ENCODE measurements at regions not wholly inside any gene's neighbourhood (a gene's known extent, or its start where the extent isn't known, plus 50 kb on each side); places are given as distances from the start of the nearest gene placed in this dataset.

- no peak overlapping the region for H3K27ac ChIP-seq (ENCODE audit: low read depth, low read length, poor library complexity, severe bottlenecking)
- H3K4me3 ChIP-seq (ENCODE audit: low read depth, low read length, poor library complexity, severe bottlenecking) = no peak overlapping the region
- no TSS peak for BruUV-seq (replicated peaks)
- no peaks in the 10 kb centered on the region for H3K36me3 ChIP-seq (ENCODE audit: insufficient read depth, low read length, poor library complexity, severe bottlenecking)
- no peak for DNase-seq (ENCODE audit: low spot score)
- no peaks in the 10 kb centered on the region for H3K9me3 ChIP-seq (ENCODE audit: low read depth, low read length, poor library complexity, severe bottlenecking)
- H3K4me1 ChIP-seq (ENCODE audit: insufficient read depth, low read length, poor library complexity, severe bottlenecking) = peaks cover 11% of the 10 kb centered on the region
- CTCF ChIA-PET = no interaction called here
- TF ChIP-seq EZH2 (IDR thresholded peaks at IDR 0.05; ENCODE audit: borderline replicate concordance, low read depth, low read length, poor library complexity, severe bottlenecking) (no peak), CTCF (conservative IDR thresholded peaks at IDR 0.05; ENCODE audit: low read depth, low read length) (no peak)
- intact Hi-C loops (cut with micrococcal nuclease; ENCODE audit: unreplicated experiment) = no loop called here
- POLR2A ChIA-PET (ENCODE audit: low non-redundant PET) = no interaction called here
- H3K27me3 ChIP-seq (replicated peaks; ENCODE audit: insufficient read depth, low read depth, low read length, poor library complexity) = no peaks in the 10 kb centered on the region
These were observed 131.5 kb upstream of the LDB2 start for GRCh38 chr4:17029964-17030363.

DNA sequence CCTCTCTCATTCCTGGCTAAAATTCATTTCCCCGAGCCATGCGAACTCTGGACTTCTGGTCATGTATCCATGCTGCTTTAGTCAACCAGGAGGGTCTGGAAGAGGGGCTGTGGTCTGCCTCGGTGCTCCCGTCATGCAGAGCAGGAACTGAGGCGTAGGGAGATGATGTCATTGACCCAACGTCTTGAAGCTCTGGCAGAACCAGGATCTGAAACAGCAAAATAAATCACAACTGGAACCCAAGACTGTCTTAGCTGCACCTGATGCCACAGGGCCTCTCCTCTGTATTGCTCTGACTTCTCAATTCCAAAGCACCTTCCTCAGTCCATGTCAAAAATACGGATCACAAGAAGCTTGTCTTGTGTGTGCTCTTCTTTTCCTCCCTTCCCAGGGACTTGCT lies 131.0 kb upstream of the LDB2 start:
- Histone ChIP-seq H3K4me1 (ENCODE audit: insufficient read depth, low read length, poor library complexity, severe bottlenecking) (peaks cover 11% of the 10 kb centered on the region), H3K36me3 (ENCODE audit: insufficient read depth, low read length, poor library complexity, severe bottlenecking) (no peaks in the 10 kb centered on the region), H3K4me3 (ENCODE audit: low read depth, low read length, poor library complexity, severe bottlenecking) (no peak overlapping the region), H3K27ac (ENCODE audit: low read depth, low read length, poor library complexity, severe bottlenecking) (no peak overlapping the region), H3K27me3 (replicated peaks; ENCODE audit: insufficient read depth, low read depth, low read length, poor library complexity) (no peaks in the 10 kb centered on the region), H3K9me3 (ENCODE audit: low read depth, low read length, poor library complexity, severe bottlenecking) (no peaks in the 10 kb centered on the region)
- TF ChIP-seq CTCF (conservative IDR thresholded peaks at IDR 0.05; ENCODE audit: low read depth, low read length) = no peak
- TF ChIP-seq EZH2 (IDR thresholded peaks at IDR 0.05; ENCODE audit: borderline replicate concordance, low read depth, low read length, poor library complexity, severe bottlenecking) = no peak
- intact Hi-C loops (cut with micrococcal nuclease; ENCODE audit: unreplicated experiment) = no loop called here
- ChIA-PET CTCF (no interaction called here), POLR2A (ENCODE audit: low non-redundant PET) (no interaction called here)
- no TSS peak for BruUV-seq (replicated peaks)
- DNase-seq (ENCODE audit: low spot score) = no peak

DNA sequence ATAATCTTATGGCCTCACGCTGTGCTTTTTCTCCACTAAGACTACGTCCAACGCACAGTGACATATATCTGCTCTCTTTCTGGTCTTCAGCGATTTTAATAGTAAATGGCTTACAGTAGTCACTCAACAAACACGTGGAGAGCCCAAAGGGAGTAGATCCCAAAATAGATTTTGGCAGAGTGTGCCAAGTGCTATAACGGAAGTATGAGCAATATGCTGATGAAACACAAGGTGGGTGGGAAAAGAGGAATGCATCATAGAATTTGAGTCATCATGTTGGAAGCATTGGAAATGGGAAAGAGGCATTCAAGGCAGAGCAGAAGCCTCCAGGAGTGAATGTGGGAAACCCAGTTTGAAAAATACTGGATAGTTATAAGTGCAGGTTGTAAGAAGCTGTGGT lies 129.1 kb upstream of the LDB2 start:
- no peaks in the 10 kb centered on the region for H3K9me3 ChIP-seq (ENCODE audit: low read depth, low read length, poor library complexity, severe bottlenecking)
- intact Hi-C loops (cut with micrococcal nuclease; ENCODE audit: unreplicated experiment) = no loop called here
- BruUV-seq (replicated peaks) = no TSS peak
- no peak overlapping the region for H3K4me3 ChIP-seq (ENCODE audit: low read depth, low read length, poor library complexity, severe bottlenecking)
- no peak for TF ChIP-seq CTCF (conservative IDR thresholded peaks at IDR 0.05; ENCODE audit: low read depth, low read length)
- no peak for TF ChIP-seq EZH2 (IDR thresholded peaks at IDR 0.05; ENCODE audit: borderline replicate concordance, low read depth, low read length, poor library complexity, severe bottlenecking)
- H3K36me3 ChIP-seq (ENCODE audit: insufficient read depth, low read length, poor library complexity, severe bottlenecking) = no peaks in the 10 kb centered on the region
- POLR2A ChIA-PET (ENCODE audit: low non-redundant PET) = no interaction called here
- CTCF ChIA-PET = no interaction called here
- H3K27ac ChIP-seq (ENCODE audit: low read depth, low read length, poor library complexity, severe bottlenecking) = no peak overlapping the region
- H3K4me1 ChIP-seq (ENCODE audit: insufficient read depth, low read length, poor library complexity, severe bottlenecking) = peaks cover 3% of the 10 kb centered on the region
- peak; percentile 80 for DNase-seq (ENCODE audit: low spot score)
- H3K27me3 ChIP-seq (replicated peaks; ENCODE audit: insufficient read depth, low read depth, low read length, poor library complexity) = no peaks in the 10 kb centered on the region
